Heart right ventricle (tissue), 16 donors: ENCODE measurements at regions not wholly inside any gene's neighbourhood (a gene's known extent, or its start where the extent isn't known, plus 50 kb on each side); places are given as distances from the start of the nearest gene placed in this dataset.
"Not testable (repeated sequence)": the region's sequence is repeated elsewhere in the genome, so short reads cannot be mapped to it uniquely, and the experiment has no call there.

Experiments used
- ATAC-seq, 8 donors: fragments of 200-7000 bp; cut with Tn5 transposase; one replicate each; pipeline ENCODE4 v1.9.1; 2020; ENCODE audit warnings: mild to moderate bottlenecking in 8 of 8, moderate library complexity in 8 of 8, moderate number of reproducible peaks in 1 of 8
- DNase-seq, 2 donors: peaks; one replicate each; pipeline ENCODE4 v3.0.0-alpha.2; 2020
- H3K27ac ChIP-seq, 10 donors: fragments of 200-600 bp; sonication (generic) in 2 of 10; one replicate each; pipeline versions ENCODE4 v1.5.0 to v1.8.0; 2020 to 2022; ENCODE audit warnings: mild to moderate bottlenecking in 3 of 10
- H3K27me3 ChIP-seq, 7 donors: fragments of 200-600 bp; one replicate each; pipeline ENCODE4 v1.8.0; 2021 to 2022; ENCODE audit warnings: mild to moderate bottlenecking in 2 of 7
- H3K36me3 ChIP-seq, 9 donors: fragments of 200-600 bp; sonication (generic) in 1 of 9; one replicate each; pipeline versions ENCODE4 v1.5.0 to v1.8.0; 2020 to 2022; ENCODE audit warnings: mild to moderate bottlenecking in 2 of 9
- H3K4me1 ChIP-seq, 9 donors: fragments of 200-600 bp; sonication (generic) in 1 of 9; one replicate each; pipeline versions ENCODE4 v1.5.0 to v1.8.0; 2020 to 2022; ENCODE audit warnings: mild to moderate bottlenecking in 4 of 9
- H3K4me3 ChIP-seq, 10 donors: fragments of 200-600 bp; sonication (generic) in 2 of 10; one replicate each; pipeline versions ENCODE4 v1.5.0 to v1.8.0; 2020 to 2022; ENCODE audit warnings: mild to moderate bottlenecking in 7 of 10, moderate library complexity in 2 of 10
- H3K9me3 ChIP-seq, 11 donors: fragments of 200-600 bp in 10 of 11; sonication (generic) in 2 of 11; one replicate each; pipeline versions ENCODE4 v1.5.0 to v1.8.0; 2013 to 2022; ENCODE audit warnings: mild to moderate bottlenecking in 2 of 11, control low read depth in 1 of 11, moderate library complexity in 1 of 11
- CTCF ChIP-seq, 9 donors: fragments of 200-600 bp; sonication (generic) in 2 of 9; IDR thresholded peaks; one replicate each; pipeline versions ENCODE4 v1.5.0 to v1.8.0; 2021 to 2022; ENCODE audit warnings: antibody characterized with exemption in 9 of 9, mild to moderate bottlenecking in 5 of 9, moderate library complexity in 1 of 9
- WGBS, 2 donors: extraction: QIAGEN DNeasy Blood & Tissue Kit; methylation state at CpG; one replicate each; pipeline ENCODE4 v1.1.7; 2013; ENCODE audit warnings: inconsistent platforms in 1 of 2; 5-methylcytosine and 5-hydroxymethylcytosine counted together
- intact Hi-C, 10 donors: fragments of 100-400 bp; cut with DNase I; formaldehyde crosslinking; loops; one replicate each; pipeline versions ENCODE4 v1.11.1 to v1.14.2; 2022
- donor health status: Arrhythmogenic right ventricular cardiomyopathy.
- donor health status: ischemic (EF 13 %, LVEDD 7.1; RV severe dilation, severe dysfunction).
- donor health status: healthy with polysubstance abuse.
- donor health status: DM: no; HTN: yes; CAD: no.
- donor health status: DM: no; HTN: no; CAD: no.
- donor health status: ischemic (EF 25% LVEDD 6.9; RV normal size, moderate dysfunction).
- donor health status: ischemic (EF 25% LVEDD 5.7; RV mildly dilated, moderate dysfunction).
- donor health status: healthy.
- donor health status: DM: yes; HTN: yes; CAD: no.
- donor health status: Ischemic cardiomyopathy.
- donor health status: ischemic (EF 35%, LVEDD 5.7; RV mildly dilated, moderate dysfunction).
- donor health status: nonischemic (EF 11% LVEDD 7.7; RV severe dilation, severe dysfunction).
- donor health status: DM: yes; HTN: yes; CAD: no.
- donor health status: PGD.
- donor health status: ischemic (EF 29% LVEDD 5.4; RV normal size, mild dysfunction).
- donor health status: nonischemic (EF 23%, LVEDD 6.1; RV moderate dilation, normal function).

GRCh38 chr4:137950286-137950685, 291.9 kb downstream of the SLC7A11 start:
- 91 to 93% methylated on average over 3 of the region's 3 CpGs for WGBS, 2 donors
- DNase-seq (no peak), ATAC-seq (no peak)
- Histone ChIP-seq H3K27me3 (no peaks in the 10 kb centered on the region), H3K36me3 (no peaks in the 10 kb centered on the region), H3K27ac (no peak overlapping the region), H3K4me1 (no peaks in the 10 kb centered on the region), H3K4me3 (no peak overlapping the region), H3K9me3 (peaks cover 0 to 8% (median 0%) of the 10 kb centered on the region in 11 donors)
- TF ChIP-seq CTCF (IDR thresholded peaks at IDR 0.05) = no peak
- intact Hi-C loops = no loop called here

- DNase-seq (no peak), ATAC-seq (no peak)
- Histone ChIP-seq H3K9me3 (peaks cover 0 to 8% (median 0%) of the 10 kb centered on the region in 11 donors), H3K4me3 (no peak overlapping the region), H3K27ac (no peak overlapping the region), H3K36me3 (no peaks in the 10 kb centered on the region), H3K27me3 (no peaks in the 10 kb centered on the region), H3K4me1 (no peaks in the 10 kb centered on the region)
- intact Hi-C loops = no loop called here
- no peak for TF ChIP-seq CTCF (IDR thresholded peaks at IDR 0.05)
These were observed 292.4 kb downstream of the SLC7A11 start for GRCh38 chr4:137949746-137950145.

GRCh38 chr4:137946453-137947174, 295.5 kb downstream of the SLC7A11 start:
- intact Hi-C loops = no loop called here
- Histone ChIP-seq H3K36me3 (no peaks in the 10 kb centered on the region), H3K27me3 (no peaks in the 10 kb centered on the region), H3K27ac (no peak overlapping the region), H3K4me1 (no peaks in the 10 kb centered on the region), H3K9me3 (peaks cover 0 to 8% (median 0%) of the 10 kb centered on the region in 11 donors), H3K4me3 (no peak overlapping the region)
- DNase-seq (no peak), ATAC-seq (no peak)
- WGBS, 2 donors = 89 to 92% methylated on average over 1 of the region's 1 CpG
- TF ChIP-seq CTCF (IDR thresholded peaks at IDR 0.05) = no peak

- H3K36me3 ChIP-seq, H3K27ac ChIP-seq, intact Hi-C loops, H3K4me3 ChIP-seq, H3K27me3 ChIP-seq, ATAC-seq, DNase-seq, H3K4me1 ChIP-seq: not testable (repeated sequence)
- WGBS, 2 donors = 92 to 93% methylated on average over 15 of the region's 15 CpGs
- H3K9me3 ChIP-seq = peaks cover 0 to 30% (median 13%) of the 10 kb centered on the region in 11 donors
These were observed 299.3 kb downstream of the SLC7A11 start for GRCh38 chr4:137942815-137943214.

GRCh38 chr4:137942015-137942515, 300.1 kb downstream of the SLC7A11 start:
- not testable (repeated sequence) for ATAC-seq

More at GRCh38 chr4:137942015-137942515, 300.1 kb downstream of the SLC7A11 start:
- H3K9me3 ChIP-seq = peaks cover 0 to 30% (median 13%) of the 10 kb centered on the region in 11 donors
- H3K27ac ChIP-seq, DNase-seq, H3K36me3 ChIP-seq, H3K4me1 ChIP-seq, intact Hi-C loops, H3K27me3 ChIP-seq, H3K4me3 ChIP-seq: not testable (repeated sequence)
- WGBS, 2 donors = 96 to 97% methylated on average over 20 to 27 of the region's 32 CpGs
